ENCODE measurements at regions not wholly inside any gene's neighbourhood (a gene's known extent, or its start where the extent isn't known, plus 50 kb on each side); places are given as distances from the start of the nearest gene placed in this dataset.

DNA sequence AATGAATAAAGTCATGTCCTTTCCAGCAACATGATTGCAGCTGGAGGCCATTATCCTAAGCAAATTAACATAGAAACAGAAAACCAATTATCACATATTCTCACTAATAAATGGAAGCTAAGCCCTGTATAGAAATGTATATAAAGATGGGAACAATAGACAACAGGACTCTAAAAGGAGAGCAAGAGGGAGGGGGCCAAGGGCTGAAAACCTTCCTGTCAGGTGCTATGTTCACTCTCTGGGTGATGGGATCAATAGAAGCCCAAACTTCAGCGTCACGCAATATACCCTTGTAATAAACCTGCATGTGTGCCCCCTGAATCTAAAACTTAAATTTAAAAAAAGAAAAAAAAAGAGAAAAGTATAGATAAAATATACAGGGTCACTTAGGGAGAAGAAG is 163.7 kb upstream of the ACO1 start:
- no peak for DNase-seq

DNA sequence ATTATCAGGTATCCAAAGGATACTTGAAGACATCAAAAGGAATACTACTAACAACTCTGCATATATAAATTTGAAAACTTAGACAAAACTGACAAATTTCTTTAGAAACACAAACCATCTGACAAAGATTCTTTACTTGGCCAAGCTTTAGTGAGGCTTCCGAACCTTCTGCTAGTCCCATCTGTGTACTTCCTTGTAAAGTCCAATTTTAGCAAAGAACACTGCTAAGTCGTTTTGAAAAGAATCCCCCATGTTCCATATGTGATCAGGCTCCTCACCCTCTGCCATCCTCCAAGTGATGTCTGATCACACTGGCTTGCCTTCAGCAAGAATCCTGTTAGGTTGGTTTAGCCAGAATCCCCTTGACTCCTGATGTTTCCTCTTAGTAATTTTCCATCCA is 150.0 kb upstream of the ACO1 start:
- no peak for DNase-seq

DNA sequence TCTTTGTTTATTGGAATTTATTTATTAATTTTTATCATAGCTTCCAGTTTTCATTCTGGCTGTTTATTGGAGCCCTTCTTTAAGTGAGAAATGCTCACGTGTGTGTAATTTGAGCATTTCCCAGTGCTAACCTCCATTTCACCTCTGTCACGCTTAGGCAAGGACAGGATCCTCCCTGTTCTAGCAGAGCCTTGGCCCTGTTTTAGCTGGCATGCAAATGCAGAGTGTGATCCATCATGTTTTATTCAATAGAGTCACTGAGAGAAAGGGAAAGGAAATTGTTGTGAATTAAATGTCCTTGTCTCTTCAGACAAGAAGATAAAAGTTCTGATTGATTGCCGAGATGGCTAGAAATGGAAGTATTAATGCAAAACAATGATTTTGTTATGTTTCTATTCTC is 137.3 kb upstream of the ACO1 start:
- no peak for DNase-seq

DNA sequence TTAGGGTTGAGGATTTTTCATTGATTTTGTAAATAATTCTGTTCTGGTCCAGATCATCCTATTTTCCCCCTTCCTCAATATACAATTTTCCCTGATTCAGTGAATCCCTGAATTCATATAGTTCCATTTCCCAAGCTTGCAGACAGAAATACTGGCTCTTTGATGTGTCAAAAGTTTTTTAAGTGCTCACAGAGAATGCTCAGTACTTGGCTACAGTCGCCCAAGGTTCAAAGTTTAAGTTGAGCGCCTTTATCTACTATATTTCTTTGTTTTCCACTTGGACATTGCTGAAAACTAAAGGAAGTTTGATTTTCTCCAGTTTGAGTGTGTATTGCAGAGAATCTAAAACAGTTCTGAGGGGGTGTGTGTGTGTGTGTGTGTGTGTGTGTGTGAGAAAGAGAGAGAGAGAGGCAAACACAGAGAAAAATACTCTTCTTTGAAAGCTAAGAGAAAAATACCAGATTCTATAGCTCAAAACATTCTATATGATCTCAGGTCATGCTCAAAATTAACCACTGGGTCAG is 136.2 kb upstream of the ACO1 start:
- DNase-seq = no peak

DNA sequence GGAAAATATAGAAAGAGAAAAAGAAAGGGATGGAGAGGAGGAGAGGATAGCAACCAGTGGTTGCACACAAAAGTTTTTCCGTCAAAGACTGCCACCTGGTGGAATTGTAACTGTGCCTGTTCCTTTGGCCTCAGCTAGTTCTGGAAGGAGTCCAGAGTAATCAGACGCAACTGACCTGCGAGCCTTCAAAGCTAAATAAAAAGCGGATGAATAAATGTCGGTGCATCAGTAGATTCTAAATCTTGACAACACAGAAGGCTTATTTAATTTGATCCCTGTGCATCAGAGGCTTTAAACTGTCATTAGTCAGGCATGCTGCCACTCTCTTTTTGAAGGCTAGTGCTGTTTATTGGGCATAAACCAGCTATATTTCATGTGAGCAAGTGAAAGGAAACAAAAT is 132.9 kb upstream of the ACO1 start:
- DNase-seq = peak; percentile 83

DNA sequence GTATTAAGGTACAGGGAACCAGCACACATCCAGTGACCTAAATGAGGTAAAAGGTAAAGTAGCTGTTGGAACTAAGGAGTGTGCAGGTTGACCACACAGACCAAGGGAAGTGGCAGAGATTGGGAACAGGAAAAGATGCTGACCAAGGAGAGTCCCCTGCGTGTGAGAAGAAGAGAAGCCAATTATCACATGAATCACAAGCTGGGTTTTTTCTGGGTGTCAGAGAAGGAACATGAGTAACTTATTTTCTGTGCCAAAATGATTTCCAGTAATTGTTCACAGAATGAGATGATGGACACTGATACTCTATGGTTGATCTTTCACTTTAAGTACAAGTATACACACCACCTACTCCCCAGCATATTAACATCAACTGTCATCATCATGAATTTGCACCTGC is 130.7 kb upstream of the ACO1 start:
- DNase-seq = no peak

DNA sequence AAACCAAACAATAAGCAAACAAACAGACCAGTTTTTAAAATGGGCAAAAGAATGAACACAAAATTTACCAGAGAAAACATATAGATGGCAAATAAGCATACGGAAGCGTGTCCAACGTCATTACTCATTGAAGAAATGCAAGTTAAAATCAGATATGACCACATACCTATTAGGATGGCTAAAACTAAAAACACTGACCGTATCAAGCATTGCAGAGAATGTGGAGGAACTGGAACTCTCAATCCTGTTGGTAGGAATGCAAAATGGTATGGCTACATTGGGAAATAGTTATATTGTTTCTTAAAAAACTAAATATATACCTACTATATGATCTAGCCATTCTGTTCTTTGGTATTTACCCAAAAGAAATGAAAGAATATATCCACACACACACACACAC is 129.4 kb upstream of the ACO1 start:
- DNase-seq = no peak

DNA sequence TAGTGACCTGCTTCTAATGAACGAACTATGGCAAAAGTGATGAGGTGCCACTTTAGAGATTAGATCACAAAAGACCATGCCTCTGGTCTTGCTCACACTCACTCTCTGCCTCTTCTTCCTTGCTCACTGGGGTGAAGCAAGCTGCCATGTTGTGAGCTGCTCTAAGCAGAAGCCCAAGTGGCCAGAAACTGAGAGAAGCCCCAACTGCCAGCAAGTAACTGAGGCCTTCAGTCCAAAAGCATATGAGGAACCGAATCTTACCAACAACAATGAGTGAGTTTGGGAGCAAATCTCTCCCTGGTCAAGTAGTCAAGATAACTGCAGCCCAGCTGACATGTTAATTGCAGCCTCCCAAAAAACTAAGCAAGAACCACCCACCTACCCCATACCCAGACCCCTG is 126.0 kb upstream of the ACO1 start:
- no peak for DNase-seq

DNA sequence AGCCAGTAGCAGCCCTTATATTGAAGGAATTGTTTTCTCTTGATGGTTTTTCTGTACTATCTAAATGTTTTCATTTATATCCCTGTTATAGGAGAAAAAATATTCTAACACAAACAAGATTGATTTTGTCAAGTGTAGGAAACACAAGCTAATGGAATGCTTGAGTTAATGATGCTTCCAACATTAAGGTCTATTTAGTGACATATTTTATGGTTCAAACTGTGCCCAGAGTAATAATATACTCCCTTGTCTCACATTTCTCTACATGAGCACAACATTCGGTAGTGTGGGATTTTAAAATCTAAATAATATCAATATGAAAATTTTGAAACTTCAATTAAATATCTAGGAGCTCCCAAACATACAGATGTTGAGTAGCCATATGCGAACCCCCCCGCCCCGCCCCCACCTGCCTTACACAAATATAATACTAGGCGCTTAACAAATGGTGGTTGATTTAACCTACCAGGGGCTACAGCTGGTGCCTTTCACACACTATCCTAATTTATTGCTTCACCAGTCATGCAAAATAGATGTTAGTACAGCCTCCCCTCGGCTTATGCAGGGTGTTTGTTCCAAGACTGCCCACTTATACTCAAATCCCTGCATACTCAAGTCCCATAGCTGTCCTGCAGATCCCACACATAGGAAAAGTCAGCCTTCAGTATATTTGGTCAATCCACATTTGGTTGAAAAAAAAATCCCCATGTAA is 124.1 kb upstream of the ACO1 start:
- DNase-seq = no peak

DNA sequence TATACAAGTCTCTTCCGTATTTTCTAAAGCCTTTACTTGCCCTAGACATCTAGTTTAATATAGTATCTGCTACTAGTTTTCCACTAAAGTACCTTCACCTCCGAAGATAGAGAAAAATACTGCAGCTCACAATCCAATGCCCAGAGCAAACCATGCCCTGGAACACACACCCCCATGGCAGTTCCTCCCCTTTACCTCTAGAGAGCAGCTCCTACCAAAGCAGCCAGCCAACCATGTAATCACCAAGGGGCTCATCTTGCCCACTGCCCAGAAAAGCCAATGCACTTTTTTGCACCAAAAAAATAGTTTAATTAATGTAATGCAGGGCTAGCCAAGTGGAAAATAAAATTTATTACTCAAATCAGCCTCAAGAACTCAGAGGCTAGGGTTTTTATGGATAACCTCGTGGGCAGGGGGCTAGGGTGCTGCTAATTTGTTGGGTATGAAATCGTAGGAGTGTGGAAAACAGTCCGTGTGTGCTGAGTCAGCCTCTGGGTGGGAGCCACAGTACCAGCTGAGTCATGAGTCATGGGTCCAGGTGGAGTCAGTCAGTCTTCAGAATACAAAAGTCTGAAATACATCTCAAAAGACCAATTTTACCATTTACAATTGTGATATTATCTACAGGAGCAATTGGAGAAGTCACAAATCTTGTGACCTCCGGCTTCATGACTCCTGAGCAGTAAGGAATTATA is 120.1 kb upstream of the ACO1 start:
- no peak for DNase-seq

DNA sequence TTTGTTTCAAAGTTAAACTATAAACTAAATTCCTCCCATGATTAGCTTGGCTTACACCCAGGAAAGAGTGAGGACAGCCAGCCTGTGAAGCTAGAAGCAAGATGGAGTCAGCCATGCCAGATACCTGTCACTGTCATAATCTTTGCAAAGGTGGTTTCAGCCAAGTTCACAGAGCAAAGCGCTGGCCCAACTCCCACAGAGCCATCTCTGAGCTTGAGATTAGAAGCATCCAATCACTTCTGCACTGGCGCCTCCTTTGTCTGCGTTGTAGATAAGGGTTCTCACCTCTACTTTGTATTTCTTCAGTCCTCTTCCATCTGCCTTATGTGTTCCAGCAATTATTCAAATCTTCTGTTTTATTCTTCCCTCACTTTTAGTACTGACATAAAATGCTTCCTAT is 119.4 kb upstream of the ACO1 start:
- no peak for DNase-seq

DNA sequence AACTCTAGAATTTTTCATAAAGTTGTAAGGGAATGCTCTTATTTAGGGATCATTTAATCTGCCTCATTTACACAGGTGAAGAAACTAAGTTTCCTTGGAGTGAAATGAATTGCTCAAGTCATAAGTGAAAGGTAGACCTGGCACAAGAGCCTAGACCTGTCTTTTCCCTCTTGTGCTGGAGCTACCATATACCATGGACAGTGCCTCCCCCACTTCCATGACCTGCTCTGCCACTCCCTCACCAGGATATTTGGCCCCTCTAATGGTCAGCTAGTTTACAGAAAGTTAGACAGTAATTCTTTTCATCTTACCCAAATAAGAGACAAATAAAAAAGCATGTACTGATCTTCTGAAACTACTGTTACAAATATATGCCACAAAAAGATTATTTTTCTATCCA is 105.5 kb upstream of the ACO1 start:
- no peak for DNase-seq

DNA sequence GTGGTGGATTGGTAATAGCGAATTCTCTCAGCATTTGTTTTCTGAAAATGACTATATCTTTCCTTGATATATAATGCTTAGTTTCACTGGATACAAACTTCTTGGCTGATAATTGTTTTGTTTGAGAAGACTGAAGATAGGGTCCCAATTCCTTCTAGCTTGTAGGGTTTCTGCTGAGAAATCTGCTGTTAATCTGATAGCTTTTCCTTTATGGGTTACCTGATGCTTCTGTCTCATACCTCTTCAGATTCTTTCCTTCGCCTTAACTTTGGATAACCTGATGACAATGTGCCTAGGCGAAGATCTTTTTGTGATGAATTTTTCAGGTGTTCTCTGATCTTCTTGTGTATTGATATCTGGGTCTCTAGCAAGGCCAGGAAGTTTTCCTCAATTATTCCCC is 94.7 kb upstream of the ACO1 start:
- no peak for DNase-seq

DNA sequence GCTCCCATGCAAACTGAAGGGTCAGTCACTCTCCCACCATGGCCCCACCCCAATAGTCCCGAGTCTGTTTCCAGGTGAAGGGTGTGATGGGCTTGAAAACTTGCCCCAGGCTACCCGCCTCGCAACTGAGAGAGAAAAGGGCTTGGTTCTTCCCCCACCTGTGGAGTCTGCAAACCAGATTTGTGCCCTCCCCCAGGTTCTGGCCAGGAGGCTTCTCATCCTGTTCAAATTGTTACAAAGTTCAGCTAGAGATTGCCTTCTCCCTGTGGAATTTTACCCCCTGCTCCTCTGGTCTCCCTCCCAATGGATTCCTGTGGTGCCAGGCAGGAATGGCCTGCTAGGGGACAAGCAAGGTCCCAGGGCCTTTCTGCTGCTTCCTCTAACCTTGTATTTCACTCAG is 93.1 kb upstream of the ACO1 start:
- DNase-seq = no peak

DNA sequence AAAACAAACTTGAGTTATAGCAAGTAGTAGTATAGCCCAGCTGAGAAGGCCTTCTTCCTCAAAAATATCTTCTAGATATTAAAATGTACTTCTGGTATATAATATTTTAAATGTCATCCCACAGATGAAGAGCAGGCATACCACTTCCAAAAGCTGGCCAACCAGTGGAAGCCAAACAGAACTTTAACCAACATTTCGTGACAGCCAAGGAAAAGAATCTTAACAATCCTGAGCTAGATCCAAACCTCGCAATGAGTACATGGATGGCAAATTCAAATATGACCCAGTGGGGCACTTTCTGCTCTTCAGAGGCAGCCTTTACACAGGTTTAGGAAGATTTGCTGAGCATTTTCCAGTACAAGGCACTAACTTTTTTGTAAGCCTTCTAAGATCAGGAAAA is 91.8 kb upstream of the ACO1 start:
- DNase-seq = no peak

DNA sequence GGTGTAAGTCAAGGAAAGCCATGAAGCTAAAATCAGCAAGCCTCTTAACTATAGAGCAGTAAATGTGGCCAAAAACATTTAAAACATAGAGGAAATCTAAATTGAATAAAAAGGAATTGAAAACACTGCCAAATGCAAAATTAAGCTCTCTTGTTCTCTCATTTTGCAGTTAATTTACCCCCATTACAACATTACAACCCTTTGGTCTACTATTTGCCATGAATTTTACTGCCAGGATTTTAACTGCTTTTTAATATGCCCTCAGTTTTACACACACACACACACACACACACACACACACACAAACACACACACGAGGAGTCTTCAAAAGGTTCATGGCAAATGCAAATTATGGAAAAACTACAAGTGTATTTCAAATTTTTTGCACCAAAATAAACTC is 91.4 kb upstream of the ACO1 start:
- DNase-seq = no peak

DNA sequence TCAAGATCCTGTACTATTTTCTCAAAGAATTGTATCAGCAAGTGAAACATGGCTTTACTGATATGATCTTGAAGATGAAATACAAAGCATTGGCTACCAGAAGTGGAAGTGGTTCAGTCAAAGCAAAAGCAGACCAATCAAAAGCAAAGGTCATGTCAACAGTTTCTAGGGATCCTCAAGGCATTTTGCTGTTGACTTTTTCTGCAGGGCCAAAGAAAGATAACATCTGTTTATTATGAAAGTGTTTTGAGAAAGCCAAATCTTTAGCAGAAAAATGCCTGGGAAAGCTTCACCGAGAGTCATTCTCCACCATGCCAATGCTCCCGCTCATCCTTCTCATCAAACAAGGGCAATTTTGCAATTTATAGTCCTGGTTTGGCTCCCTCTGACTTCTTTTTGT is 90.3 kb upstream of the ACO1 start:
- no peak for DNase-seq

DNA sequence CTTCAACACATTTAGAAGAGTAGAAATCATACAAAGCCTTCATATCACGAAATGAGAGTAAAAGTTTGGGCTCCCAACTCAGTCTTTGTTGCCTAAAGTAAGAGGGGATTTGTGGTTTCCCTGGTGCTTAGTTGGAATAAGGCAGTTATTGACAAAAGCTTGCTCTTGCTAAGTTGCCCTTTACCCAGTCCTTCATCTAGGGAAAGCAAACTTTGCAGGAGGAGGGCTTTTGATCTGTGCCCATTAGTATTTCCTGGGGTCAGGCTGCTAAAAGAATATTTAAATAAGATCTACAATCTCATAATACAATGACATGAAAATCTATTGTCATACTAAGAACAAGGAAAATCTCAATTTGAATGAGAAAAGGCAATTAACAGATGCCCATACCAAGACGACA is 84.1 kb upstream of the ACO1 start:
- no peak for DNase-seq

DNA sequence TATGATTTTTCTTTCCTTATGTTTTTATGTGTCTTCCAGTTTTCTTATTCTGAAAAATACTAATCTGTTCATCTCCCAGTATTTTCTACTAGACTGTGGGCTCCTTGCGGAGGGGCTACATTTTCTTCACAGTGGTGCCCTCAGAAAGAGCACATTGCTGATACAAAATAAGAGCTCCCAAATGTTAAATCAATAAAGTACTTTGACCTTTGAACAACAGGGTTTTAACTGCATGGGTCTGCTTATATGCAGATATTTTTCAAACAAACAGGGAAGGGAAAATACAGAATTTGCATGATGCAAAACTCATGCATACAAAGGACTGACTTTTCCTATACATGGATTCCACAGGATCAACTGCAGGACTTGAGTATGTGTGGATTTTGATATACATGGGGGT is 79.9 kb upstream of the ACO1 start:
- DNase-seq = no peak

DNA sequence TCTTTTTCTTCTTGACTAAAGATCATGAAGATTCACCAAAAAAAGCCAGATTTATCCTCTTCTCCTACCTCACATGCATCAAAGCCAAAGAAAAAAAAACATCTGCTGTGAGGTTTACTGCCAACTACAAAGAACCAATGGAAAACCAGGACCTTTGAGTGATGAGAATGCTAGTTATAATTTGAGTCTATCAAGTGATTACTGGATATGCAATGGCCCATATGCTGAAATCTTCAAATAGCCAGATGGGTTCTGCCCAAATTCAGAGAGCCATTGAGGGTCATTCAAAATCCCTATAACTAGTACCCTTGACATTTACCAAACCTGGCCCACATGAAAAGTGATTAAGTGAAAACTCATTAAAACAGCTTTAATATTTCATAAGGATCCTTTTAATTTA is 78.4 kb upstream of the ACO1 start:
- no peak for DNase-seq

DNA sequence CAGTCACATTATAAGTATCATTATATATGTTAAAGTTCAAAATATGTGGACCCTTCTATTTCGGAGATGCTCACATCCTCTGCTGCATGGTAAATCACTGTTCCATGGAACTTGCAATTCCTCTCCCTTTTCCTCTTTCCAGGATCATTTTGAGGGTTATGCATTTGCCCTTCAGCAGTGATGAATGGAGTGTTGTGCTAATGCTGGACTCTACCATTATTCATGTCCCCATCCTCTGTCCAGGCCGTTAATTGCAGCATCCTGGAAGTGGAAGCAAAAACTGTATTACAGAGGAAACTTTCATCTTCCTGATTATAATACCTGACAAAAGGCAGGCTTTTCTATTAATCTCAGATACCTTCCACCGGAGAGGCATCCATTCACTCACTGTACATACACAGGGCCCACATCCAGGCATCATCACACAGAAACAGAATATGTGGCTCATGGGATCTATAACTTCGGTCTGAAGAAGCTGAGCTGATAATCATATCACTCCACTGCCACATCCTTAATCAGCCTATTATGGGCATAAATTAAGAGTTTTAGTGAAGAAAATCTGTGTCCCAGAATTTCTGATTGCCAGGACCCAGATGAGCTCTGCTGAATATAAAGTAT is 65.0 kb upstream of the ACO1 start:
- DNase-seq = no peak

DNA sequence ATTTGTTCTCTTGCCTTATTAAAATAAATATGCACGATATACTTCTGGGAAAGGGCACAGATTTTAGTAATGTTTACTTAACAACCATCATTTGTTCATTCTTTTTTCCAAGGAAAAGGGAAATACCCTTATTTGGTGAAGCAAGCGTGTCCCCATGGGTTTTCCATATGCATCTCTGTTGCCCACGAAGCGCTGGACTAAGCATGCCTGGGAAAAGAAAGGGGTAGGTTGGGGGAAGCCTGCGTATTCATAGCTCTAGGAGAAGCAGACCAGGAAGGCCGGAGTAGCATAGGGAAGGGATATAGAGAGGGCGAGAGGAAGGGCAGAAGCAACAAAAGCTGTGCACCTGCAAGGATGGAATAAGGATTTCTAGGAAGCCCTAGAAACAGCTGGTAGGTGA is 61.8 kb upstream of the ACO1 start:
- no peak for DNase-seq

DNA sequence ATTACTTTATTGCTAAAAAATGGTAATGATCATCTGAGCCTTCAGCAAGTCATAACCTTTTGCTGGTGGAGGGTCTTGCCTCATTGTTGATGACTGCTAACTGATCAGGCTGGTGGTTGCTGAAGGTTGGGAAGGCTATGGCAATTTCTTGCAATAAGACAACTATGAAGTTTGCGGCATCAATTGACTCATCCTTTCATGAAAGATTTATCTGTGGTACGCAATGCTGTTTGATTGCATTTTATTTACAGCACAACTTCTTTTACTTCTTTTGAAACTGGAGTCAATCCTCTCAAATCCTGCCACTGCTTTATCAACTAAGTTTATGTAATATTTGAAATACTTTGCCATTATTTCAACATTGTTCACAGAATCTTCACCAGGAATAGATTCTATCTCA is 58.3 kb upstream of the ACO1 start:
- DNase-seq = peak; percentile 54

DNA sequence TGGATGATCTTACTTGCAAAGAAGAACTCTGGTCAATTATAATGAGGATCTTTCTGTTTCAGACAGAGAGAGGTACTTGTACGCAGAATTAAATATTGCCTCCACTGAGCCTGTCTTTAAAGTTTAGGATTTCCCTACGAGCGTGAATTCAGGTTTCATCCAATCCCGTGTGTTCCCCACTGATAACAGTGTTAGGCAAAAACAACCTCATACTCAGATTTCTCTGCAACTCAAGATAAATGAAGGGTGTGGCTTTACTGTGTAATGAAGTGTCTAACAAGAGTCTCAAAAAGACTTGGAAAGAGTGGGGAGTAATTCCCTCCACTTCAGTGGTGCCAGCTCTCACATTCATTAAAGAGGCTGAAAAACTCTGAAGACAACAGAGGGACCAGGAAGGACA is 53.2 kb upstream of the ACO1 start:
- peak; percentile 49 for DNase-seq

DNA sequence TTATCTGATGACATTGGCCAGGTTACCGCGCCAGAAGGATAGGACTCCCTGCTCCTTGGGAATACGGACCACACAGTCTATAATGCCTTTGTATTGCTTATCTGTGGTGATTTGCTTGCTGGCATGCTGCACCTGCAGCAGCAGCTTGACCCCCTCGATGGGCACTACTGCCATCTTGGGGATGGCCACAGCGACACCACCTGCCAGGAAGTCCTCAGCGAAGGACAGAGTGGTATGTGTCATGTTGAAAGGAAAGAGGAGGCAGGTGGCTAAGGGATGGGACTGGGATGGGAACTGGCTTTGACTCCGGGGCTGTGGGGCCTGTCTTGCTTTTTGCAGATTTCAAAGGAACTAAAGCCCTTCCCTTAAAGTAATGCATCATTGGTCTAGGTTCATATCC is 50.3 kb upstream of the ACO1 start:
- DNase-seq = no peak
